Neural crest cell (in vitro differentiated cells): ENCODE measurements at regions not wholly inside any gene's neighbourhood (a gene's known extent, or its start where the extent isn't known, plus 50 kb on each side); places are given as distances from the start of the nearest gene placed in this dataset.
"Not testable (repeated sequence)": the region's sequence is repeated elsewhere in the genome, so short reads cannot be mapped to it uniquely, and the experiment has no call there.

Experiments
- DNase-seq: peaks from one replicate; pipeline ENCODE4 v3.0.0; 2021; ENCODE audit warnings: low read depth, mixed read lengths, low spot score
- H3K27ac Mint-ChIP-seq: one replicate; pipeline ENCODE4 v1.8.0; 2021; ENCODE audit warnings: mild to moderate bottlenecking, mixed read lengths; ENCODE audit not compliant: unreplicated experiment
- H3K27me3 Mint-ChIP-seq: 2 replicates; pipeline ENCODE4 v1.8.0; 2021; ENCODE audit warnings: low read depth, mild to moderate bottlenecking, mixed read lengths
- H3K36me3 Mint-ChIP-seq: 2 replicates; pipeline ENCODE4 v1.8.0; 2021; ENCODE audit warnings: low read depth, mild to moderate bottlenecking, mixed read lengths
- H3K4me1 Mint-ChIP-seq: 2 replicates; pipeline ENCODE4 v1.8.0; 2021; ENCODE audit warnings: mixed read lengths
- H3K4me3 Mint-ChIP-seq: one replicate; pipeline ENCODE4 v1.8.0; 2021; ENCODE audit warnings: mild to moderate bottlenecking, mixed read lengths
- H3K9me3 Mint-ChIP-seq: 2 replicates; pipeline ENCODE4 v1.8.0; 2021; ENCODE audit warnings: mixed read lengths
- TF ChIP-seq, protein P1 (sequence below): fragments of 200-600 bp; sonication (generic); conservative IDR thresholded peaks from 2 replicates; pipeline ENCODE4 v1.5.0; 2021; ENCODE audit warnings: antibody characterized with exemption, mild to moderate bottlenecking

DNA sequence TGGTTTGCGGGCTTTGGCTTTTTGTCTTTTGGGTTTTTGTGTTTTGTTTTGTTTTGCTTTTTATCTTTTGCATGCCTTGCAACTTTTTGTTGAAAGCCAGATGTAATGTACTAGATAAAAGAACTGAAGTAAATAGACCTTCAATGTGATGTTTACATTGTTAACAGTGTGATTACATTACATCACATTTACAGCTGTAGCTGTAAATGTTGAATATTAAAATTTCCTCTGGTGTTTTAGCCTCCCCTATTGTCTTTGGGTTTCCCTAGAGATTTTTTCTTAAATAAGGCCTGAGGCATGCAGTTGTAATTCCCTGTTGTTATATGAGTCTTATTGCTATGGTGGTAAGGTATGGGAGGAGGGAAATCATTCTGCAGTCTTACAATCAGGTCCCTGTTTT lies 275.0 kb downstream of the PARM1 start:
- Mint-ChIP-seq H3K4me1 (peaks cover 6% of the 10 kb centered on the region), H3K27me3 (no peaks in the 10 kb centered on the region), H3K36me3 (no peaks in the 10 kb centered on the region), H3K27ac (no peak overlapping the region), H3K9me3 (no peaks in the 10 kb centered on the region), H3K4me3 (no peak overlapping the region)
- TF ChIP-seq, protein P1, sequence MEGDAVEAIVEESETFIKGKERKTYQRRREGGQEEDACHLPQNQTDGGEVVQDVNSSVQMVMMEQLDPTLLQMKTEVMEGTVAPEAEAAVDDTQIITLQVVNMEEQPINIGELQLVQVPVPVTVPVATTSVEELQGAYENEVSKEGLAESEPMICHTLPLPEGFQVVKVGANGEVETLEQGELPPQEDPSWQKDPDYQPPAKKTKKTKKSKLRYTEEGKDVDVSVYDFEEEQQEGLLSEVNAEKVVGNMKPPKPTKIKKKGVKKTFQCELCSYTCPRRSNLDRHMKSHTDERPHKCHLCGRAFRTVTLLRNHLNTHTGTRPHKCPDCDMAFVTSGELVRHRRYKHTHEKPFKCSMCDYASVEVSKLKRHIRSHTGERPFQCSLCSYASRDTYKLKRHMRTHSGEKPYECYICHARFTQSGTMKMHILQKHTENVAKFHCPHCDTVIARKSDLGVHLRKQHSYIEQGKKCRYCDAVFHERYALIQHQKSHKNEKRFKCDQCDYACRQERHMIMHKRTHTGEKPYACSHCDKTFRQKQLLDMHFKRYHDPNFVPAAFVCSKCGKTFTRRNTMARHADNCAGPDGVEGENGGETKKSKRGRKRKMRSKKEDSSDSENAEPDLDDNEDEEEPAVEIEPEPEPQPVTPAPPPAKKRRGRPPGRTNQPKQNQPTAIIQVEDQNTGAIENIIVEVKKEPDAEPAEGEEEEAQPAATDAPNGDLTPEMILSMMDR = no peak
- no peak for DNase-seq

DNA sequence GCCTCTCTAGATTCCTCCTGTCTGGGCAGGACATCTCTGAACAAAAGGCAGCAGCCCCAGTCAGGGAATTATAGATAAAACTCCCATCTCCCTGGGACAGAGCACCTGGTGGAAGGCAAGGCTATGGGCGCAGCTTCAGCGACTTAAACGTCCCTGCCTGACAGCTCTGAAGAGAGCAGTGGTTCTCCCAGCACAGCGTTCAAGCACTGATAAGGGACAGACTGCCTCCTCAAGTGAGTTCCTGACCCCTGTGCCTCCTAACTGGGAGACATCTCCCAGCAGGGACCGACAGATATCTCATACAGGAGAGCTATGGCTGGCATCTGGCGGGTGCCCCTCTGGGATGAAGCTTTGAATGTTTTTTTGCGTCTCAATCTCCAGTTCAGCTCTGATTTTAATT lies 262.2 kb downstream of the PARM1 start:
- DNase-seq = no peak
- peaks cover 5% of the 10 kb centered on the region for H3K27me3 Mint-ChIP-seq
- no peak overlapping the region for H3K27ac Mint-ChIP-seq
- TF ChIP-seq, protein P1 = no peak
- no peaks in the 10 kb centered on the region for H3K4me1 Mint-ChIP-seq
- no peaks in the 10 kb centered on the region for H3K36me3 Mint-ChIP-seq
- H3K9me3 Mint-ChIP-seq = peaks cover 3% of the 10 kb centered on the region
- H3K4me3 Mint-ChIP-seq = no peak overlapping the region

DNA sequence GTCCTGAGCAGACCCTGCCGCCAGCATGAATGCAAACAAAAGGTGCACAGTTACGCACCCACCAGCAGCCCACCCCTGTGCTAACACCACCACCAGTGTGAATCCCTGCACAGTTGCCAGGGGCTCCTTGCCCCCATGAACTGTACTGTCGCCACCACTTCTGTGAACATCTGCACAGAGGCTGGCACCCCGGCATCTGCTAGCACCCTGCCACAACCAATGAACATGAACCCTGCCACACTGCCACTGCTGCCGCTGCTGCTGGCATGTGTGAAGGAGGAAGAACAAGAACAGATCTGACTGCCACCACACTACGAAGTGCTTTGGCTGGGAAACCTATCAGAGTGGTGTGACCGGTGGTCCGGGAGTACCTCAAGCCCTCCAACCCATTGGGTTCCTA lies 261.3 kb downstream of the PARM1 start:
- H3K27me3 Mint-ChIP-seq = peaks cover 5% of the 10 kb centered on the region
- TF ChIP-seq, protein P1 = no peak
- no peaks in the 10 kb centered on the region for H3K36me3 Mint-ChIP-seq
- no peak overlapping the region for H3K27ac Mint-ChIP-seq
- H3K4me3 Mint-ChIP-seq = no peak overlapping the region
- peaks cover 3% of the 10 kb centered on the region for H3K9me3 Mint-ChIP-seq
- no peak for DNase-seq
- no peaks in the 10 kb centered on the region for H3K4me1 Mint-ChIP-seq

DNA sequence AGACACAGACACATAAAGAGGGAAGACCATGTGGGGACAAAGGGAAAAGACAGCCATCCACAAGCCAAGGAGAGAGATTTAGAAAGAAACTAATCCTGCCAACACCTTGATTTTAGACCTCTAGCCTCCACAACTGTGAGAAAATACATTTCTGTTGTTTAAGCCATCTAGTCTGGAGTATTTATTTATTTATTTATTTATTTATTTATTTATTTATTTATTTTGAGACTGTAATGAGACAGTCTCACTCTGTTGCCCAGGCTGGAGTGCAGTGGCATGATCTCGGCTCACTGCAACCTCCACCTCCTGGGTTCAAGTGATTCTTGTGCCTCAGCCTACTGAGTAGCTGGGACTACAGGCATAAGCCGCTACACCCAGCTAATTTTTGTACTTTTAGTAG lies 259.3 kb downstream of the PARM1 start:
- not testable (repeated sequence) for DNase-seq, H3K27ac Mint-ChIP-seq, H3K36me3 Mint-ChIP-seq, H3K9me3 Mint-ChIP-seq, H3K4me3 Mint-ChIP-seq, H3K4me1 Mint-ChIP-seq, H3K27me3 Mint-ChIP-seq

GRCh38 chr4:75189711-75190335 lies 256.9 kb downstream of the PARM1 start:
- DNase-seq = no peak
- Mint-ChIP-seq H3K4me1 (no peaks in the 10 kb centered on the region), H3K36me3 (no peaks in the 10 kb centered on the region), H3K4me3 (no peak overlapping the region), H3K9me3 (peaks cover 5% of the 10 kb centered on the region), H3K27ac (no peak overlapping the region), H3K27me3 (no peaks in the 10 kb centered on the region)
- TF ChIP-seq, protein P1 = no peak

- no peak overlapping the region for H3K4me3 Mint-ChIP-seq
- H3K9me3 Mint-ChIP-seq = peaks cover 14% of the 10 kb centered on the region
- H3K36me3 Mint-ChIP-seq = peaks cover 3% of the 10 kb centered on the region
- H3K27ac Mint-ChIP-seq = no peak overlapping the region
- no peak for DNase-seq
- TF ChIP-seq, protein P1 = no peak
- no peaks in the 10 kb centered on the region for H3K27me3 Mint-ChIP-seq
- no peaks in the 10 kb centered on the region for H3K4me1 Mint-ChIP-seq
These were observed 248.2 kb downstream of the PARM1 start for GRCh38 chr4:75180790-75181776.
